Cardiac fibroblast (primary cell): ENCODE measurements at regions not wholly inside any gene's neighbourhood (a gene's known extent, or its start where the extent isn't known, plus 50 kb on each side); places are given as distances from the start of the nearest gene placed in this dataset.
A peak's percentile ranks its signal among the peaks of the same experiment; 100 is the strongest.
"Not testable (repeated sequence)": the region's sequence is repeated elsewhere in the genome, so short reads cannot be mapped to it uniquely, and the experiment has no call there.

Source experiments
- DNase-seq, 2 donors: peaks; one replicate each; pipeline versions ENCODE4 v3.0.0 to v3.0.0-alpha.2; 2010; ENCODE audit warnings: low read depth in 2 of 2
- H3K4me3 ChIP-seq, 2 donors: replicated peaks in 1 of 2; 1 replicate in 1 of 2; 2 replicates in 1 of 2; pipeline ENCODE4 v1.5.1; 2011; ENCODE audit warnings: low read depth in 2 of 2, low read length in 2 of 2, mild to moderate bottlenecking in 2 of 2, moderate library complexity in 1 of 2
- CTCF ChIP-seq: IDR thresholded peaks from one replicate; pipeline ENCODE4 v1.5.1; 2011; ENCODE audit warnings: low read depth, mild to moderate bottlenecking, low read length, inconsistent platforms

DNA sequence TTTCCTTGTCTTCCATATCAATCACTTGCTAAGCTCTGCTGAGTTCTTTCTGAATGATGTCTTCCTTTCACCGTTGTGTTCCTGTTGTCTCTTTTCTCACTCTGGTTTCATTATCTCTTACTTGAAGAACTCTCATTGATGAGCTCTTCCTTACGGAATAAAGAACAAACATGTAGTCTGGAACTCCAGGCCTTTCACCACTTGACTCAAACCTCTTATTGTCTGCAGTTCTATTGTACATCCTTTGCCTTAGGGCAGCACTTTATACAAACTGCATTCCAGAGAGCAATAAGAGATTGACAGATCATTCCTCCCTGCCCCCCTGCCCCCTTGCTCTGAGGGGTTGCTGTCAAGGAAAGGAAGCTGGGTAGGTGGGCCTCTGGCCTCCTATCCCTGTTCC is 517.4 kb downstream of the TMEM135 start:
- no peak overlapping the region for H3K4me3 ChIP-seq
- DNase-seq, result no peak
- TF ChIP-seq CTCF, result no peak

- no peak for DNase-seq
- H3K4me3 ChIP-seq, result no peak overlapping the region
- no peak for TF ChIP-seq CTCF
Observed at GRCh38 chr11:87548797-87549196, 511.1 kb downstream of the TMEM135 start.

DNA sequence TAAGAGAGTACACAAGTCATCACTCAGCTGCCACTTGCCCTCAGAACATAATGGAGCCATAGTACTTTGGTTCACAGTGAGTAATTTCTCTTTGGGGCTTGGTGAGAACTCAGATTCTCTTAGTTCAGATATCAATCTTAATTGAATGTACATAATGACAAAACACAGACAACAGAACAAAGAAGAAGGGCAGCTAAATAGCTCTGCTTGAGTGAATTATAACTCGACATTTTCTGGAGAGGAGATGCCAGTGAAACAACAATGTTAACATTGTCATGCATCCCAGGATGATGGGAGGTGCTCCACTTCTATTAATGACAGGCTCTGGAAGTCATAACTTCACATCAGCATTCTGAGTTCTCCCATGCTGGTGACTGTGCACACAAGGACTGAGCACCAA is 508.1 kb downstream of the TMEM135 start:
- no peak for TF ChIP-seq CTCF
- H3K4me3 ChIP-seq, result no peak overlapping the region
- no peak for DNase-seq

DNA sequence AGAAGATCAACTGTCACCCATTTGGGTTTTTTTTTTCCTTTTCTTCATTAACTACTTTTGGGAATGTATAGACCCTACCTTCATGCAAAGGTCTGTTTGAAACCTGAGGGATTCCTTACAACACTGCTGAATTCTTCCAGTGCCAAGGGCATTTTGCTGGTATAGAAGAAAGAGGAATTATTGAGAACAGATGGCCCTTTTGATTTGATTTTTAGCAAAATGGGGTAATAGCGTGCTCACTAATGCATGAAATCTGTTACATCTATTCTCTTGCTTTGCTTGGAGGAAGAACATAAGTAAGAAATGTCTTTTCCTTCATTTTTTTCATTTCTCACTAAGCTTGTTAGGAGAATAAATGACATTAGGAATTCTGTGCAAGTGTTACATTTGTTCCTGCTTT is 501.9 kb downstream of the TMEM135 start:
- no peak for TF ChIP-seq CTCF
- no peak overlapping the region for H3K4me3 ChIP-seq
- no peak for DNase-seq

DNA sequence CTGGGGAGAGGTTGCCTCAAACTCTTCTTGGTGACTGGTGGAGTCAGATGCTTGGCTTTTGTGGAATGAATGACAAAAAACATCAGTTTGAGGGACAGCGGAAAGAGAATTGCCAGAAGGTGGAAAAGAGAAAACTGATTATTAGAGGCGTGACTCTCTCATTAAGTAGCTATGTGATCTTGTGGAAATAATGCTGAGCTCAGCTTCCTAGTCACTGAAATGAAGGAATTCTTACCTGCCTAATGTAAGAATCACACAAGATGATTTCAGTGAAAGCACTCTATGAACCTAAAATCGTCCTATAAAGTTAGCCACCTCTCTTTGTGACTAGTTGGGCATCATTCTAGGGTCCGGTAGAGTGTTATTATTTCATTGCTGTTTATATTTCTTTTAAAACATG is 498.8 kb downstream of the TMEM135 start:
- no peak for TF ChIP-seq CTCF
- H3K4me3 ChIP-seq, result no peak overlapping the region
- DNase-seq, result no peak

GRCh38 chr11:87536016-87536415 is 498.3 kb downstream of the TMEM135 start:
- H3K4me3 ChIP-seq, result no peak overlapping the region
- DNase-seq, result no peak
- TF ChIP-seq CTCF, result no peak

GRCh38 chr11:87535513-87535912 is 497.8 kb downstream of the TMEM135 start:
- no peak overlapping the region for H3K4me3 ChIP-seq
- no peak for DNase-seq
- TF ChIP-seq CTCF, result no peak

- DNase-seq, result peak in 1 of 2 donors; percentile 38
- not testable (repeated sequence) for H3K4me3 ChIP-seq
Observed at GRCh38 chr11:87531835-87532234, 494.1 kb downstream of the TMEM135 start.
